ENCODE measurements at regions not wholly inside any gene's neighbourhood (a gene's known extent, or its start where the extent isn't known, plus 50 kb on each side); places are given as distances from the start of the nearest gene placed in this dataset.

GRCh38 chr11:47907499-47907898, 59.3 kb upstream of the NUP160 start:
- 66% methylated on average over 5 of the region's 5 CpGs for WGBS (ENCODE audit: insufficient coverage, low coverage, missing lambda C conversion rate)
- Histone ChIP-seq H4K20me1 (replicated peaks; ENCODE audit: control insufficient read depth, insufficient read depth, low read length) (no peaks in the 10 kb centered on the region), H3K4me1 (replicated peaks in 1 of 2; ENCODE audit: control insufficient read depth in 2 of 2, insufficient read depth in 2 of 2, low read length in 2 of 2) (peaks cover 0 to 5% of the 10 kb centered on the region in 2 experiments; a peak in 3 of 5 replicates), H3K27me3 (ENCODE audit: control insufficient read depth in 2 of 2, insufficient read depth in 2 of 2, low read length in 2 of 2) (no peaks in the 10 kb centered on the region), H3K36me3 (ENCODE audit: control insufficient read depth, insufficient read depth, low read length) (no peaks in the 10 kb centered on the region), H3K79me2 (ENCODE audit: control insufficient read depth, insufficient read depth, low read length) (no peaks in the 10 kb centered on the region), H3K9me3 (replicated peaks; ENCODE audit: control insufficient read depth, insufficient read depth, low read depth, low read length) (no peaks in the 10 kb centered on the region), H3K4me3 (no peak overlapping the region), H3K27ac (ENCODE audit: extremely low read depth, low read depth, low read length) (no peak overlapping the region), H3K4me2 (ENCODE audit: insufficient read depth, low read length) (no peak overlapping the region), H2AFZ (ENCODE audit: low read depth, low read length) (no peak overlapping the region), H3K9me1 (ENCODE audit: control insufficient read depth, insufficient read depth, low read length) (no peaks in the 10 kb centered on the region), H3K9ac (ENCODE audit: insufficient read depth in 1 of 2, low read depth in 2 of 2, low read length in 2 of 2) (no peak overlapping the region)
- no peak for FAIRE-seq
- intact Hi-C loops (cut with micrococcal nuclease): no loop called here
- in situ Hi-C loops (cut with MboI): no loop called here
- BruUV-seq (replicated peaks): no TSS peak
- TF ChIP-seq ZNF324 (CRISPR knock-in tag; IDR thresholded peaks at IDR 0.05) (no peak), ARID2 (IDR thresholded peaks at IDR 0.05) (no peak), SIX5 (IDR thresholded peaks at IDR 0.05; ENCODE audit: borderline replicate concordance in 1 of 2, insufficient read depth in 1 of 2, low read depth in 1 of 2, low read length in 2 of 2) (no peak), HSF4 (CRISPR knock-in tag; IDR thresholded peaks at IDR 0.05; ENCODE audit: borderline replicate concordance) (no peak), ZC3H8 (IDR thresholded peaks at IDR 0.05) (no peak), CLOCK (CRISPR knock-in tag; IDR thresholded peaks at IDR 0.05; ENCODE audit: borderline replicate concordance) (no peak), ZNF121 (CRISPR knock-in tag; conservative IDR thresholded peaks at IDR 0.05) (no peak), SRSF7 (optimal IDR thresholded peaks at IDR 0.05; ENCODE audit: low read depth, low read length) (no peak), ZNF217 (CRISPR knock-in tag; IDR thresholded peaks at IDR 0.05) (no peak), C11orf30 (IDR thresholded peaks at IDR 0.05; ENCODE audit: low read depth) (no peak)
- ChIA-PET POLR2A (interaction anchor here (0.6 to 1.8 kb wide), 6 partner anchors 9 to 1048 kb away, joined by 3 to 7 read pairs (median 3); no protein-coding TSS in a partner anchor), CTCF (ENCODE audit: low intra/inter-chr PET ratio) (no interaction called here)
- no peak for ATAC-seq
- DNase-seq (ENCODE audit: extremely low read depth in 1 of 4, low spot score in 3 of 4): no peak

All from K562 (cell line).